HCT116 (cell line): ENCODE measurements at regions not wholly inside any gene's neighbourhood (a gene's known extent, or its start where the extent isn't known, plus 50 kb on each side); places are given as distances from the start of the nearest gene placed in this dataset.

ENCODE experiments used
- ATAC-seq: fragments of 200-7000 bp; cut with Tn5 transposase; 2 replicates; pipeline ENCODE4 v1.9.1; 2020; ENCODE audit warnings: mild to moderate bottlenecking, moderate library complexity
- BruUV-seq: library from RNA; stranded (reverse); fragments of 400-500 nt; replicated peaks from 2 replicates; lab custom pipeline; 2021; lab: Mats Ljungman, UMichigan
- CTCF ChIA-PET: fragments of 300-600 bp; sonication (Branson Sonifier 250); formaldehyde crosslinking; loops from one replicate; lab custom pipeline; 2021; ENCODE audit warnings: antibody characterized with exemption; lab: Charles Lee
- POLR2A ChIA-PET: fragments of 300-600, 350-600 bp; sonication (Branson Sonifier 250); formaldehyde crosslinking; loops from one replicate; lab custom pipeline; 2021; ENCODE audit warnings: antibody characterized with exemption; lab: Charles Lee
- RAD21 ChIA-PET, 2 experiments: fragments of 300-600 bp; sonication (Branson Sonifier 250); formaldehyde crosslinking; loops; one replicate each; lab custom pipeline; 2023; ENCODE audit warnings: low total read pairs in 2 of 2; ENCODE audit not compliant: uncharacterized antibody in 2 of 2, unreplicated experiment in 2 of 2, low non-redundant PET in 1 of 2; lab: Charles Lee
- DNase-seq: peaks from one replicate; pipeline ENCODE4 v3.0.0-alpha.2; 2010; ENCODE audit warnings: low read depth, low spot score
- H2AFZ ChIP-seq: fragments of 200-600 bp; shearing (Covaris generic), sonication (generic); 2 replicates; pipeline ENCODE4 v1.6.1; 2017; ENCODE audit warnings: low read depth, mixed run types, mixed read lengths, antibody characterized with exemption, low read length; ENCODE audit not compliant: poor library complexity, severe bottlenecking
- H3K27ac ChIP-seq: 2 replicates; pipeline ENCODE4 v1.5.1; 2012; ENCODE audit warnings: low read depth, low read length
- H3K27me3 ChIP-seq: fragments of 200-600 bp; sonication (generic); 2 replicates; pipeline ENCODE4 v1.6.1; 2016; ENCODE audit warnings: mixed run types, low read length, mixed read lengths; ENCODE audit not compliant: insufficient read depth
- H3K36me3 ChIP-seq, 2 experiments: fragments of 200-500 bp in 1 of 2; fragments of 200-600 bp in 1 of 2; sonication (Bioruptor generic) in 1 of 2; sonication (generic) in 1 of 2; 2 replicates each; pipeline versions ENCODE4 v1.5.1 to v1.6.1; 2014 to 2016; ENCODE audit warnings: low read length in 2 of 2, inconsistent platforms in 1 of 2, mixed read lengths in 1 of 2, mixed run types in 1 of 2; ENCODE audit not compliant: insufficient read depth in 2 of 2, control insufficient read depth in 1 of 2
- H3K4me1 ChIP-seq, 2 experiments: fragments of 200-600 bp in 1 of 2; sonication (generic) in 1 of 2; 2 replicates each; pipeline versions ENCODE4 v1.5.1 to v1.6.1; 2012 to 2017; ENCODE audit warnings: low read length in 2 of 2, inconsistent platforms in 1 of 2, mild to moderate bottlenecking in 1 of 2, mixed read lengths in 1 of 2, mixed run types in 1 of 2, moderate library complexity in 1 of 2; ENCODE audit not compliant: insufficient read depth in 2 of 2, control insufficient read depth in 1 of 2
- H3K4me2 ChIP-seq: fragments of 200-600 bp; sonication (generic); 2 replicates; pipeline ENCODE4 v1.6.1; 2017; ENCODE audit warnings: mixed run types, low read length, mixed read lengths
- H3K4me3 ChIP-seq, 2 experiments: fragments of 200-600 bp in 1 of 2; sonication (generic) in 1 of 2; replicated peaks in 1 of 2; 2 replicates each; pipeline ENCODE4 v1.5.1; 2011 to 2016; ENCODE audit warnings: low read length in 2 of 2, control low read depth in 1 of 2, low read depth in 1 of 2, mild to moderate bottlenecking in 1 of 2, mixed read lengths in 1 of 2, mixed run types in 1 of 2
- H3K79me2 ChIP-seq: fragments of 200-600 bp; sonication (generic); 2 replicates; pipeline ENCODE4 v1.6.1; 2017; ENCODE audit warnings: mild to moderate bottlenecking, mixed run types, low read length, moderate library complexity, mixed read lengths; ENCODE audit not compliant: insufficient read depth
- H3K9ac ChIP-seq: fragments of 200-600 bp; sonication (generic); 2 replicates; pipeline ENCODE4 v1.6.1; 2016; ENCODE audit warnings: low read length, mixed read lengths
- H3K9me2 ChIP-seq: fragments of 200-600 bp; sonication (generic), shearing (Covaris generic); 2 replicates; pipeline ENCODE4 v1.6.1; 2017; ENCODE audit warnings: mixed run types, mild to moderate bottlenecking, moderate library complexity; ENCODE audit not compliant: insufficient read depth
- H3K9me3 ChIP-seq, 2 experiments: fragments of 200-500 bp in 1 of 2; fragments of 200-600 bp in 1 of 2; sonication (Bioruptor generic) in 1 of 2; sonication (generic) in 1 of 2; 2 replicates each; pipeline ENCODE4 v1.6.1; 2014 to 2017; ENCODE audit warnings: low read length in 2 of 2, mixed read lengths in 2 of 2, inconsistent platforms in 1 of 2, low read depth in 1 of 2, mild to moderate bottlenecking in 1 of 2, mixed run types in 1 of 2, moderate library complexity in 1 of 2; ENCODE audit not compliant: control insufficient read depth in 1 of 2, insufficient read depth in 1 of 2
- H4K20me1 ChIP-seq: fragments of 200-600 bp; sonication (generic), shearing (Covaris generic); 2 replicates; pipeline ENCODE4 v1.6.1; 2017; ENCODE audit warnings: mixed run types, mild to moderate bottlenecking, moderate library complexity; ENCODE audit not compliant: insufficient read depth
- CEBPB ChIP-seq: IDR thresholded peaks from 2 replicates; pipeline ENCODE4 v1.6.1; 2012; ENCODE audit warnings: low read depth
- EGR1 ChIP-seq: IDR thresholded peaks from 2 replicates; pipeline ENCODE4 v1.6.1; 2012; ENCODE audit warnings: low read depth
- EZH2phosphoT487 ChIP-seq: fragments of 200-600 bp; IDR thresholded peaks from 2 replicates; pipeline ENCODE4 v1.6.1; 2018; ENCODE audit warnings: antibody characterized with exemption, borderline replicate concordance
- FOSL1 ChIP-seq: IDR thresholded peaks from 2 replicates; pipeline ENCODE4 v1.6.1; 2012; ENCODE audit warnings: low read depth
- JUND ChIP-seq: IDR thresholded peaks from 2 replicates; pipeline ENCODE4 v1.6.1; 2012
- SIN3A ChIP-seq: IDR thresholded peaks from 2 replicates; pipeline ENCODE4 v1.6.1; 2012; ENCODE audit warnings: low read depth
- SP1 ChIP-seq: IDR thresholded peaks from 2 replicates; pipeline ENCODE4 v1.6.1; 2012; ENCODE audit warnings: low read depth
- SRF ChIP-seq: IDR thresholded peaks from 2 replicates; pipeline ENCODE4 v1.6.1; 2012; ENCODE audit warnings: low read depth
- TCF7L2 ChIP-seq: IDR thresholded peaks from 2 replicates; pipeline ENCODE4 v1.7.0; 2011; ENCODE audit warnings: borderline replicate concordance, inconsistent platforms; ENCODE audit not compliant: insufficient read depth, insufficient read length; ENCODE audit errors: extremely low read depth
- intact Hi-C: fragments of 100-400 bp; cut with micrococcal nuclease; formaldehyde crosslinking; loops from 2 replicates; pipeline ENCODE4 v1.10.0; 2022
- TF ChIP-seq, protein P1 (sequence below), 3 experiments: fragments of 200-600 bp in 1 of 3; sonication (generic) in 1 of 3; IDR thresholded peaks in 2 of 3; conservative IDR thresholded peaks in 1 of 3; 2 replicates each; pipeline ENCODE4 v1.5.1; 2012 to 2017; ENCODE audit warnings: low read depth in 2 of 3, low read length in 2 of 3, antibody characterized with exemption in 1 of 3, borderline replicate concordance in 1 of 3, control low read depth in 1 of 3, mild to moderate bottlenecking in 1 of 3, mixed read lengths in 1 of 3, mixed run types in 1 of 3, moderate library complexity in 1 of 3; ENCODE audit not compliant: insufficient read depth in 1 of 3
- TF ChIP-seq, protein P2 (sequence below): IDR thresholded peaks from 2 replicates; pipeline ENCODE4 v1.6.1; 2011; ENCODE audit warnings: mild to moderate bottlenecking, low read length, moderate library complexity; ENCODE audit not compliant: insufficient replicate concordance; ENCODE audit errors: extremely low read depth

GRCh38 chr6:21861942-21862341 is 268.4 kb downstream of the SOX4 start:
- Histone ChIP-seq H3K27ac (no peak overlapping the region), H4K20me1 (no peaks in the 10 kb centered on the region), H3K36me3 (no peaks in the 10 kb centered on the region), H3K79me2 (no peaks in the 10 kb centered on the region), H3K4me2 (no peak overlapping the region), H3K9me3 (no peaks in the 10 kb centered on the region), H3K9ac (no peak overlapping the region), H3K27me3 (no peaks in the 10 kb centered on the region), H3K4me3 (no peak overlapping the region), H3K9me2 (no peaks in the 10 kb centered on the region), H2AFZ (no peak overlapping the region), H3K4me1 (no peaks in the 10 kb centered on the region)
- no TSS peak for BruUV-seq
- TF ChIP-seq JUND: no peak
- TF ChIP-seq SRF: no peak
- TF ChIP-seq EZH2phosphoT487: no peak
- TF ChIP-seq, protein P1, sequence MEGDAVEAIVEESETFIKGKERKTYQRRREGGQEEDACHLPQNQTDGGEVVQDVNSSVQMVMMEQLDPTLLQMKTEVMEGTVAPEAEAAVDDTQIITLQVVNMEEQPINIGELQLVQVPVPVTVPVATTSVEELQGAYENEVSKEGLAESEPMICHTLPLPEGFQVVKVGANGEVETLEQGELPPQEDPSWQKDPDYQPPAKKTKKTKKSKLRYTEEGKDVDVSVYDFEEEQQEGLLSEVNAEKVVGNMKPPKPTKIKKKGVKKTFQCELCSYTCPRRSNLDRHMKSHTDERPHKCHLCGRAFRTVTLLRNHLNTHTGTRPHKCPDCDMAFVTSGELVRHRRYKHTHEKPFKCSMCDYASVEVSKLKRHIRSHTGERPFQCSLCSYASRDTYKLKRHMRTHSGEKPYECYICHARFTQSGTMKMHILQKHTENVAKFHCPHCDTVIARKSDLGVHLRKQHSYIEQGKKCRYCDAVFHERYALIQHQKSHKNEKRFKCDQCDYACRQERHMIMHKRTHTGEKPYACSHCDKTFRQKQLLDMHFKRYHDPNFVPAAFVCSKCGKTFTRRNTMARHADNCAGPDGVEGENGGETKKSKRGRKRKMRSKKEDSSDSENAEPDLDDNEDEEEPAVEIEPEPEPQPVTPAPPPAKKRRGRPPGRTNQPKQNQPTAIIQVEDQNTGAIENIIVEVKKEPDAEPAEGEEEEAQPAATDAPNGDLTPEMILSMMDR (IDR thresholded peaks at IDR 0.05 in 2 of 3, conservative IDR thresholded peaks at IDR 0.05 in 1 of 3; ENCODE audit: borderline replicate concordance in 1 of 3, insufficient read depth in 1 of 3, low read depth in 2 of 3, low read length in 2 of 3): no peak
- TF ChIP-seq, protein P2, sequence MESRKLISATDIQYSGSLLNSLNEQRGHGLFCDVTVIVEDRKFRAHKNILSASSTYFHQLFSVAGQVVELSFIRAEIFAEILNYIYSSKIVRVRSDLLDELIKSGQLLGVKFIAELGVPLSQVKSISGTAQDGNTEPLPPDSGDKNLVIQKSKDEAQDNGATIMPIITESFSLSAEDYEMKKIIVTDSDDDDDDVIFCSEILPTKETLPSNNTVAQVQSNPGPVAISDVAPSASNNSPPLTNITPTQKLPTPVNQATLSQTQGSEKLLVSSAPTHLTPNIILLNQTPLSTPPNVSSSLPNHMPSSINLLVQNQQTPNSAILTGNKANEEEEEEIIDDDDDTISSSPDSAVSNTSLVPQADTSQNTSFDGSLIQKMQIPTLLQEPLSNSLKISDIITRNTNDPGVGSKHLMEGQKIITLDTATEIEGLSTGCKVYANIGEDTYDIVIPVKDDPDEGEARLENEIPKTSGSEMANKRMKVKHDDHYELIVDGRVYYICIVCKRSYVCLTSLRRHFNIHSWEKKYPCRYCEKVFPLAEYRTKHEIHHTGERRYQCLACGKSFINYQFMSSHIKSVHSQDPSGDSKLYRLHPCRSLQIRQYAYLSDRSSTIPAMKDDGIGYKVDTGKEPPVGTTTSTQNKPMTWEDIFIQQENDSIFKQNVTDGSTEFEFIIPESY: no peak
- TF ChIP-seq TCF7L2: no peak
- TF ChIP-seq FOSL1: no peak
- TF ChIP-seq EGR1: no peak
- TF ChIP-seq SP1: no peak
- TF ChIP-seq CEBPB: no peak
- no peak for TF ChIP-seq SIN3A
- intact Hi-C loops: no loop called here
- CTCF ChIA-PET: no interaction called here
- DNase-seq (no peak), ATAC-seq (no peak)
- POLR2A ChIA-PET: no interaction called here
- RAD21 ChIA-PET: no interaction called here
